OCI-LY3 (cell line): ENCODE measurements at regions not wholly inside any gene's neighbourhood (a gene's known extent, or its start where the extent isn't known, plus 50 kb on each side); places are given as distances from the start of the nearest gene placed in this dataset.

ENCODE experiments used
- CTCF ChIP-seq: fragments of 200-600, 300-600 bp; sonication (generic); IDR thresholded peaks from 2 replicates; pipeline ENCODE4 v1.5.1; 2014; ENCODE audit warnings: antibody characterized with exemption, low read length, low read depth
- EZH2phosphoT487 ChIP-seq: fragments of 200-600 bp; shearing (Covaris generic); IDR thresholded peaks from 2 replicates; pipeline ENCODE4 v1.6.1; 2018; ENCODE audit warnings: antibody characterized with exemption, mixed run types, low read depth

DNA sequence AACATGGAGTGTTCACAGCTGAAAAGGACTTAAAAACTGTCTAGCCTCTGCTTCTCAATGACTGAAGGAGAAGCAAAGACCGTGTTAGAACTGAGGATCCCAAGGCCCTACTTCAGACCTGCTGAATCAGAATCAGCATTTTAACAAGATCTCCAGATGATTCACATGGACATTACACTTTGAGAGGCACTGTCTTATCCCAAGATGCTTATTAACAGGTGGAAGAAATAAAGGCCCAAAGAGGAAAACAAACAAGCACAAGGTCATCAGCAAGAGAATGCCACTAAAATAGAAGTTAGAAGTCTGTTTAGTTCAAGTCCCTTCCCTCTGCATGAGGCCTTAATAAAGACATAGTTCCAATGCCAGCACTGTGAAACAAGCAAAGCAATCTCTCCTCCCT lies 191.4 kb upstream of the BCL6 start:
- TF ChIP-seq CTCF (no peak), EZH2phosphoT487 (no peak)
